A673 (cell line): ENCODE measurements at regions not wholly inside any gene's neighbourhood (a gene's known extent, or its start where the extent isn't known, plus 50 kb on each side); places are given as distances from the start of the nearest gene placed in this dataset.
"Not testable (repeated sequence)": the region's sequence is repeated elsewhere in the genome, so short reads cannot be mapped to it uniquely, and the experiment has no call there.

Experiments used
- BruUV-seq: library from RNA; stranded (reverse); fragments of 400-500 nt; replicated peaks from 2 replicates; lab custom pipeline; 2021; lab: Mats Ljungman, UMichigan
- CTCF ChIA-PET: fragments of 300-600 bp; sonication (Branson Sonifier 250); formaldehyde crosslinking; loops from one replicate; lab custom pipeline; 2022; ENCODE audit warnings: antibody characterized with exemption; lab: Charles Lee
- POLR2A ChIA-PET: fragments of 300-600 bp; sonication (Branson Sonifier 250); formaldehyde crosslinking; loops from one replicate; lab custom pipeline; 2022; ENCODE audit warnings: antibody characterized with exemption; ENCODE audit not compliant: low non-redundant PET; lab: Charles Lee
- DNase-seq: peaks from one replicate; pipeline ENCODE4 v3.0.0-alpha.2; 2015; ENCODE audit warnings: low spot score
- H3K27ac ChIP-seq: fragments of 200-600 bp; sonication (generic); 2 replicates; pipeline ENCODE4 v1.5.1; 2016; ENCODE audit warnings: mixed run types, low read depth, mild to moderate bottlenecking, mixed read lengths, antibody characterized with exemption, low read length; ENCODE audit not compliant: poor library complexity, severe bottlenecking
- H3K27me3 ChIP-seq: fragments of 200-600 bp; sonication (generic); replicated peaks from 2 replicates; pipeline ENCODE4 v1.6.1; 2017; ENCODE audit warnings: mixed run types, low read depth, mild to moderate bottlenecking, mixed read lengths, antibody characterized with exemption, low read length; ENCODE audit not compliant: insufficient read depth, poor library complexity
- H3K36me3 ChIP-seq: fragments of 200-600 bp; sonication (generic); 2 replicates; pipeline ENCODE4 v1.6.1; 2016; ENCODE audit warnings: mixed run types, mild to moderate bottlenecking, mixed read lengths, antibody characterized with exemption, low read length; ENCODE audit not compliant: insufficient read depth, poor library complexity, severe bottlenecking
- H3K4me1 ChIP-seq: fragments of 200-600 bp; sonication (generic); 2 replicates; pipeline ENCODE4 v1.6.1; 2017; ENCODE audit warnings: mixed run types, mild to moderate bottlenecking, mixed read lengths, antibody characterized with exemption, low read length; ENCODE audit not compliant: insufficient read depth, poor library complexity, severe bottlenecking
- H3K4me3 ChIP-seq: fragments of 200-600 bp; sonication (generic); 2 replicates; pipeline ENCODE4 v1.5.1; 2016; ENCODE audit warnings: low read depth, mixed run types, mild to moderate bottlenecking, mixed read lengths, low read length; ENCODE audit not compliant: poor library complexity, severe bottlenecking
- H3K9me3 ChIP-seq: fragments of 200-600 bp; sonication (generic); 2 replicates; pipeline ENCODE4 v1.6.1; 2016; ENCODE audit warnings: mixed run types, low read depth, mild to moderate bottlenecking, mixed read lengths, antibody characterized with exemption, low read length; ENCODE audit not compliant: poor library complexity, severe bottlenecking
- EZH2 ChIP-seq: fragments of 200-600 bp; sonication (generic); IDR thresholded peaks from 2 replicates; pipeline ENCODE4 v1.6.1; 2017; ENCODE audit warnings: borderline replicate concordance, low read depth, mild to moderate bottlenecking, mixed read lengths, antibody characterized with exemption, low read length; ENCODE audit not compliant: poor library complexity, severe bottlenecking
- intact Hi-C: fragments of 100-400 bp; cut with micrococcal nuclease; formaldehyde crosslinking; loops from one replicate; pipeline ENCODE4 v1.10.0; 2022; ENCODE audit not compliant: unreplicated experiment
- TF ChIP-seq, protein P1 (sequence below): fragments of 300-800, 200-600 bp; sonication (generic); conservative IDR thresholded peaks from 2 replicates; pipeline ENCODE4 v1.5.1; 2017; ENCODE audit warnings: low read depth, mild to moderate bottlenecking, antibody characterized with exemption, low read length, moderate library complexity, mixed read lengths

DNA sequence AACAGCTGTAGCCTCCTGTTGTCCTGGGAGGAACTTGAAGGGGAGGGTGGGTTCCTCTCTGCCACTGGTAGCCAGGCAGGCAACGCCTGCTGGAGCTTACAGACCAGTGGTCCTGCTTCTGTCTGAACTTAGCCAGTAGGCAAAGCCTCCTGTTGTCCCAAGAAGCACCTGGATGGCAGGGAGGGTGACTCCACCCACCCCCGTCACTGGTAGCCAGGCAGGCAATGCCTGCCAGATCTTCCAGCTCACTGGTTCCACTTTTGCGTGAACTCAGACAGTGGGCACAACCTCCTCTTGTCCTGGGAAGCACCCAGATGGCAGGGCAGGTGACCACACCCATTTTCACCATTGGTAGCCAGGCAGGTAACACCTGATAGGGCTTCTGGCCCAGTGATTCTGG is 203.5 kb upstream of the DIPK2B start:
- BruUV-seq = no TSS peak
- intact Hi-C loops = no loop called here
- POLR2A ChIA-PET = no interaction called here

GRCh38 chrX:45401923-45402322 is 201.2 kb upstream of the DIPK2B start:
- BruUV-seq = no TSS peak
- intact Hi-C loops = no loop called here
- POLR2A ChIA-PET = interaction anchor here (0.6 kb wide), 1 partner anchor 1388 kb away, joined by 5 read pairs; no protein-coding TSS in a partner anchor
- Histone ChIP-seq H3K4me1 (no peaks in the 10 kb centered on the region), H3K4me3 (no peak overlapping the region), H3K9me3 (no peaks in the 10 kb centered on the region), H3K36me3 (no peaks in the 10 kb centered on the region), H3K27me3 (peaks cover 3% of the 10 kb centered on the region), H3K27ac (no peak overlapping the region)
- CTCF ChIA-PET = no interaction called here
- TF ChIP-seq, protein P1, sequence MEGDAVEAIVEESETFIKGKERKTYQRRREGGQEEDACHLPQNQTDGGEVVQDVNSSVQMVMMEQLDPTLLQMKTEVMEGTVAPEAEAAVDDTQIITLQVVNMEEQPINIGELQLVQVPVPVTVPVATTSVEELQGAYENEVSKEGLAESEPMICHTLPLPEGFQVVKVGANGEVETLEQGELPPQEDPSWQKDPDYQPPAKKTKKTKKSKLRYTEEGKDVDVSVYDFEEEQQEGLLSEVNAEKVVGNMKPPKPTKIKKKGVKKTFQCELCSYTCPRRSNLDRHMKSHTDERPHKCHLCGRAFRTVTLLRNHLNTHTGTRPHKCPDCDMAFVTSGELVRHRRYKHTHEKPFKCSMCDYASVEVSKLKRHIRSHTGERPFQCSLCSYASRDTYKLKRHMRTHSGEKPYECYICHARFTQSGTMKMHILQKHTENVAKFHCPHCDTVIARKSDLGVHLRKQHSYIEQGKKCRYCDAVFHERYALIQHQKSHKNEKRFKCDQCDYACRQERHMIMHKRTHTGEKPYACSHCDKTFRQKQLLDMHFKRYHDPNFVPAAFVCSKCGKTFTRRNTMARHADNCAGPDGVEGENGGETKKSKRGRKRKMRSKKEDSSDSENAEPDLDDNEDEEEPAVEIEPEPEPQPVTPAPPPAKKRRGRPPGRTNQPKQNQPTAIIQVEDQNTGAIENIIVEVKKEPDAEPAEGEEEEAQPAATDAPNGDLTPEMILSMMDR = no peak
- no peak for TF ChIP-seq EZH2
- DNase-seq = no peak

More for the DNA sequence above, 203.5 kb upstream of the DIPK2B start:
- H3K9me3 ChIP-seq = no peaks in the 10 kb centered on the region
- H3K27me3 ChIP-seq = peaks cover 3% of the 10 kb centered on the region
- no peaks in the 10 kb centered on the region for H3K36me3 ChIP-seq
- H3K27ac ChIP-seq = no peak overlapping the region
- DNase-seq = no peak
- no peak overlapping the region for H3K4me3 ChIP-seq
- no peak for TF ChIP-seq EZH2
- TF ChIP-seq, protein P1 = no peak
- H3K4me1 ChIP-seq = no peaks in the 10 kb centered on the region
- CTCF ChIA-PET = no interaction called here

DNA sequence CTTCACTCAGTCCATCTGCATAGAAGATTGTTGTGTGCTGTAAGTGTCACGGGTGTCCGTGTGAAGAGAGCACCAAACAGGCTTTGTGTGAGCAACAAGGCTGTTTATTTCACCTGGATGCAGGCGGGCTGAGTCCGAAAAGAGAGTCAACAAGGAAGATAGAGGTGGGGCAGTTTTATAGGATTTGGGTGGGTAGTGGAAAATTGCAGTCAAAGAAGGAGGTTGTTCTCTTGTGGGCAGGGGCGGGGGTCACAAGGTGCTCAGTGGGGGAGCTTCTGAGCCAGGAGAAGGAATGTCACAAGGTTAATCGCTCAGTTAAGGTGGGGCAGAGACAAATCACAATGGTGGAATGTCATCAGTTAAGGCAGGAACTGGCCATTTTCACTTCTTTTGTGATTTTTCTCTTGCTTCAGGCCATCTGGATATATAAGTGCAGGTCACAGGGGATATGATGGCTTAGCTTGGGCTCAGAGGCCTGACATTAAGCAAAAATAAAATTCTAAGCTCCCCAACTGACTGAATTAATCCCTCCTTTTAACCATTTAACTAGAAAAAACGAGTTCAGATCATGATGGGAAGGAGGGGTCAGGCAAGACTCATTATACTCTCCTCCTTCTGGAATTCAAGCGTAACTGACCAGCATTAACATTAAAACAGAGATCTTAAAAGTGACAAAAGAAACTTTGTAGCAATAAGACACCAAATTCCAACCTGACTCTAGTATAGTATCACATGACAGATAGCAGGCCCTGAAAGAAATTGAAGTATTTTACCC is 200.5 kb upstream of the DIPK2B start:
- H3K4me1 ChIP-seq, H3K9me3 ChIP-seq, CTCF ChIA-PET, H3K36me3 ChIP-seq, H3K27me3 ChIP-seq, intact Hi-C loops, POLR2A ChIA-PET, H3K4me3 ChIP-seq, DNase-seq, H3K27ac ChIP-seq, BruUV-seq: not testable (repeated sequence)
